Parathyroid adenoma (tissue), 2 donors: ENCODE measurements at regions not wholly inside any gene's neighbourhood (a gene's known extent, or its start where the extent isn't known, plus 50 kb on each side); places are given as distances from the start of the nearest gene placed in this dataset.

ENCODE experiments used
- H2AFZ ChIP-seq: fragments of 300-600 bp; sonication (generic); one replicate; pipeline ENCODE4 v1.7.0; 2017; ENCODE audit warnings: antibody characterized with exemption, mild to moderate bottlenecking
- H3K27ac ChIP-seq: fragments of 300-600 bp; sonication (generic); one replicate; pipeline ENCODE4 v1.7.0; 2017
- H3K27me3 ChIP-seq: fragments of 300-600 bp; sonication (generic); one replicate; pipeline ENCODE4 v1.7.0; 2017; ENCODE audit warnings: low read length; ENCODE audit not compliant: control insufficient read depth, insufficient read depth
- H3K36me3 ChIP-seq: fragments of 300-600 bp; sonication (generic); one replicate; pipeline ENCODE4 v1.7.0; 2017; ENCODE audit warnings: low read length; ENCODE audit not compliant: control insufficient read depth, insufficient read depth
- H3K4me1 ChIP-seq: fragments of 300-600 bp; sonication (generic); one replicate; pipeline ENCODE4 v1.7.0; 2017; ENCODE audit warnings: control low read depth
- H3K4me2 ChIP-seq: fragments of 300-600 bp; sonication (generic); one replicate; pipeline ENCODE4 v1.7.0; 2017; ENCODE audit warnings: low read length
- H3K4me3 ChIP-seq: fragments of 300-600 bp; sonication (generic); one replicate; pipeline ENCODE4 v1.7.0; 2017; ENCODE audit warnings: low read depth, low read length
- H3K79me2 ChIP-seq: fragments of 300-600 bp; sonication (generic); one replicate; pipeline ENCODE4 v1.7.0; 2017; ENCODE audit warnings: control low read depth
- H3K9ac ChIP-seq: fragments of 300-600 bp; sonication (generic); one replicate; pipeline ENCODE4 v1.7.0; 2017; ENCODE audit warnings: mild to moderate bottlenecking
- H3K9me3 ChIP-seq: fragments of 300-600 bp; sonication (generic); one replicate; pipeline ENCODE4 v1.7.0; 2017; ENCODE audit warnings: low read length; ENCODE audit not compliant: control insufficient read depth
- TF ChIP-seq, protein P1 (sequence below): fragments of 300-600 bp; sonication (generic); IDR thresholded peaks from one replicate; pipeline ENCODE4 v1.7.0; 2017; ENCODE audit warnings: antibody characterized with exemption, mild to moderate bottlenecking
- donor health status: primary hyperparathyroidism.

DNA sequence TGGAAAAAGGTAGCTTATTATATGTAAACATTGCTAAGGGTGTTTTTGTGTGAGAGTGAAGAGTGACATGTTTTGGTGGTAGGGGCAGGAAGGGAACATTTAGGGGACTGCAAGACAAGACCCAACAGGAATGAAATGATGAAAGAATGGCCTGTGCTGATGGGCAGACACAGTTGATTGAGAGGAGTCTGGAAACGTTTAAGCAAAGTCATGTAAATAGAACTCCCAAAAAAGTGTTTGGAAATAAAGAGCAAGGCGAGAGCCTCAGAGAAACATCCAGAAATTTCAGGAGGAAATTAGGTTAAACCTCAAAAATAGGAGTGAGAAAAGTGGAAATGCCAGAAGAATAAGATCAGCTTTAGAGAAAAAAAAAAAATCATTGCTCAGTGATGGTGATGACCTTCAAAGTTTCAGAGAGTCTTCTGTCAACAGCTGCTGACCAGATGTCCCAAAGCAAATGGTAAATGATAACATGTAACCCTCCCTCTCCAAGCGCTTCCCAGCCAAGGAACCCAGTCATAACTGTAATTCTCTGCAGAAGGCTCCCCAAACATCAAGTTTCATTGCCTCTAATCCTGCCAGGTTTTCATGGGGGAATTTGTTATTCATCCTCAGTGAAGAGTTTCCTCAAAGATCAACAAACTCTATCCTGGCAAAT, 223.2 kb upstream of the FAR2 start:
- Histone ChIP-seq H3K9me3 (no peaks in the 10 kb centered on the region), H3K27me3 (no peaks in the 10 kb centered on the region), H3K79me2 (no peaks in the 10 kb centered on the region), H3K4me2 (no peak overlapping the region), H3K27ac (no peak overlapping the region), H3K4me3 (no peak overlapping the region), H3K36me3 (peaks cover 3% of the 10 kb centered on the region), H2AFZ (no peak overlapping the region), H3K9ac (no peak overlapping the region), H3K4me1 (no peaks in the 10 kb centered on the region)
- TF ChIP-seq, protein P1, sequence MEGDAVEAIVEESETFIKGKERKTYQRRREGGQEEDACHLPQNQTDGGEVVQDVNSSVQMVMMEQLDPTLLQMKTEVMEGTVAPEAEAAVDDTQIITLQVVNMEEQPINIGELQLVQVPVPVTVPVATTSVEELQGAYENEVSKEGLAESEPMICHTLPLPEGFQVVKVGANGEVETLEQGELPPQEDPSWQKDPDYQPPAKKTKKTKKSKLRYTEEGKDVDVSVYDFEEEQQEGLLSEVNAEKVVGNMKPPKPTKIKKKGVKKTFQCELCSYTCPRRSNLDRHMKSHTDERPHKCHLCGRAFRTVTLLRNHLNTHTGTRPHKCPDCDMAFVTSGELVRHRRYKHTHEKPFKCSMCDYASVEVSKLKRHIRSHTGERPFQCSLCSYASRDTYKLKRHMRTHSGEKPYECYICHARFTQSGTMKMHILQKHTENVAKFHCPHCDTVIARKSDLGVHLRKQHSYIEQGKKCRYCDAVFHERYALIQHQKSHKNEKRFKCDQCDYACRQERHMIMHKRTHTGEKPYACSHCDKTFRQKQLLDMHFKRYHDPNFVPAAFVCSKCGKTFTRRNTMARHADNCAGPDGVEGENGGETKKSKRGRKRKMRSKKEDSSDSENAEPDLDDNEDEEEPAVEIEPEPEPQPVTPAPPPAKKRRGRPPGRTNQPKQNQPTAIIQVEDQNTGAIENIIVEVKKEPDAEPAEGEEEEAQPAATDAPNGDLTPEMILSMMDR, result no peak

DNA sequence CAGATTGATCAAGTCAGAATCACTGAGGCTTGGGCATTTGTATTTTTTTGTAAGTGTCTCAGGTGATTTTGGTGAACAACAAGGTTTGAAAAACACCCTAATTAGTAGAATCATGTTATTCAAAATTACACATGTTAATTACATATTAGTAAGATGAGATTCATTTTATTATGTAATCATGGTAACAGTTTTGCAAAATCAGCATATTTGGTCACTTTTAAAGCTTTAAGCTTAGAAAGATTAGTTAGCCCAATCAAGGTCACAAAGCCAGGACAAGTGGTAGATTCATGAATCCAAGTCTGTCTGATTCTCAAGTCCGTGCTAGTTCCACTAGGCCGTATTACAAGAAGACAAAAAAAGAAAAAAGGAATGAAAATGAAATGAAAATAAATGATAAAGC, 218.4 kb upstream of the FAR2 start:
- H2AFZ ChIP-seq, result no peak overlapping the region
- H3K27ac ChIP-seq, result no peak overlapping the region
- H3K4me2 ChIP-seq, result no peak overlapping the region

GRCh38 chr12:28933176-28933575, 215.9 kb upstream of the FAR2 start:
- Histone ChIP-seq H2AFZ (no peak overlapping the region), H3K79me2 (no peaks in the 10 kb centered on the region), H3K36me3 (peaks cover 3% of the 10 kb centered on the region), H3K27me3 (no peaks in the 10 kb centered on the region), H3K9me3 (no peaks in the 10 kb centered on the region), H3K4me3 (no peak overlapping the region), H3K4me1 (no peaks in the 10 kb centered on the region), H3K4me2 (no peak overlapping the region), H3K27ac (no peak overlapping the region), H3K9ac (no peak overlapping the region)
- TF ChIP-seq, protein P1, result no peak

More for the DNA sequence above, 218.4 kb upstream of the FAR2 start:
- Histone ChIP-seq H3K36me3 (peaks cover 3% of the 10 kb centered on the region), H3K9me3 (no peaks in the 10 kb centered on the region), H3K79me2 (no peaks in the 10 kb centered on the region), H3K4me1 (no peaks in the 10 kb centered on the region), H3K4me3 (no peak overlapping the region), H3K27me3 (no peaks in the 10 kb centered on the region), H3K9ac (no peak overlapping the region)
- TF ChIP-seq, protein P1, result no peak

DNA sequence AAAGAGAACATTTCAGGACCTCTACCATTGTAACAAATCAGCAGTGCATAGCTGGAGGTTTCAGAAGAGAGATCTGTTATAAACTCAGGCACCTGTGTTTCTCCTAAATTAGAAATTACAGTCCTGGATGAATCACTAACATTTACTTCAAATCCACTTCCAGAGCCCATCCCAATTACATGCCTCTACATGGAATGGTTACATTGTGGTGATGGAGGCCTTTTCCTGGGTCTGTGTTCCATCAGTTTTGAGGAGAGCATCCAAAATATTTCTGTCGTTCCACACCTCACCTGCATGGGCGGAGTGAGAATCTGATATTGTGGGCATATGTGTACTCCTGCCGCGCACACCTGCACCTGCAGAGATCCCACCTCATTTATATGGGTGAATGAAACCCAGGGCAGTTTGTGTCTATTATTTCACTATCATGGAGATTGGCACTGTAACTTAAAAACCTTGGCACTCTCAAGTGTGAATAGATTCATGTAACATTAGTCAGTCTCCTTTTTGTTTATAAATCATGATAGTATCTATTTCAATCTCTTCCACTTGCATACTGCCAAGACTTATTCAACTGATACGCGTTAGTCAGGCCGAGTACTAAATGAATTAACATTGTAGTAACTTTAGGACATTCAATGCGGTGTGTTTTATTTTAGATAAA, 215.1 kb upstream of the FAR2 start:
- Histone ChIP-seq H3K27ac (no peak overlapping the region), H3K4me2 (no peak overlapping the region), H3K4me1 (no peaks in the 10 kb centered on the region), H3K79me2 (no peaks in the 10 kb centered on the region), H2AFZ (no peak overlapping the region), H3K4me3 (no peak overlapping the region), H3K9me3 (no peaks in the 10 kb centered on the region), H3K27me3 (no peaks in the 10 kb centered on the region), H3K36me3 (no peaks in the 10 kb centered on the region), H3K9ac (no peak overlapping the region)
- TF ChIP-seq, protein P1, result no peak

GRCh38 chr12:28936221-28936620, 212.9 kb upstream of the FAR2 start:
- TF ChIP-seq, protein P1, result no peak
- no peaks in the 10 kb centered on the region for H3K9me3 ChIP-seq
- H3K9ac ChIP-seq, result no peak overlapping the region
- no peak overlapping the region for H3K27ac ChIP-seq
- H3K36me3 ChIP-seq, result no peaks in the 10 kb centered on the region
- no peak overlapping the region for H2AFZ ChIP-seq
- H3K4me3 ChIP-seq, result no peak overlapping the region
- H3K27me3 ChIP-seq, result no peaks in the 10 kb centered on the region
- no peaks in the 10 kb centered on the region for H3K79me2 ChIP-seq
- no peak overlapping the region for H3K4me2 ChIP-seq
- H3K4me1 ChIP-seq, result no peaks in the 10 kb centered on the region
